HG03520 (cell line): ENCODE measurements at regions not wholly inside any gene's neighbourhood (a gene's known extent, or its start where the extent isn't known, plus 50 kb on each side); places are given as distances from the start of the nearest gene placed in this dataset.
"Not testable (repeated sequence)": the region's sequence is repeated elsewhere in the genome, so short reads cannot be mapped to it uniquely, and the experiment has no call there.

Experiments
- ATAC-seq: cut with Tn5 transposase; IDR thresholded peaks from one replicate; pipeline ENCODE4 v1.9.1; 2021; ENCODE audit warnings: mild to moderate bottlenecking, moderate library complexity; ENCODE audit not compliant: unreplicated experiment

DNA sequence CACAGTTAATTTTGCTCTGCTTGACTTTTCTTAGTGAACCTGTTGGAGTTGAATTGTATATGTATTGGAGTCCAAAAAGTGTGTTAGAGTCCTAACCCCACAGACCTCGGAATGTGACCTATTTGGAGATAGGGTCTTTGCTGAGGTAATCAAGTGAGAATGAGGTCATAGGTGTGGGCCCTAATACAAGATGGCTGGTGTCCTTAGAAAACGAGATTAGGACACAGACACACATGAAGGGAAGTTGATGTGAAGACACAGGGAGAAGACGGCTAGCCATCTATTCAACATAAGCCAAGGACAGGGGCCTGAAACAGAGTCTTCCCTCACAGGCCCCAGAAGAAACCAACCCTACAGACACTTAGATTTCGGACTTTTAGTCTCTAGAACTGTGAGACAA lies 260.6 kb upstream of the NEBL start:
- no peak for ATAC-seq

DNA sequence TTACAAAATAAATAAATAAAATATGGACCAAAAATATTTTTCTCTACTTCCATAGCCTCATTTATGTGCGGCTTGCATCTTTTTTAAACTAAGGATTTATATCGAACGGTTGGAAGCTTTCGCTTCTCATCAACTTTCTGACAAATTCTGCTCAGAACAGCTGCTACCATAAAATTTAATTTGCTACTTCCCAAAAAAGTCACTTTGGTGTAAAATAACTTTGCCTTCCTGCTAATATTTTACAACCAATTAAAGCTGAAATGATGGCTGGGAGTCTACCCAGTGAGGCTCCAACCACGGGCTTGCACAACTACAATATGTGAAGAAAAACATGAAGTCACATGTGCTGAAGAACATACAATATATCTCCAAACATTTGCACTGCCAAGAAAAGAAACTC lies 253.1 kb upstream of the NEBL start:
- no peak for ATAC-seq

DNA sequence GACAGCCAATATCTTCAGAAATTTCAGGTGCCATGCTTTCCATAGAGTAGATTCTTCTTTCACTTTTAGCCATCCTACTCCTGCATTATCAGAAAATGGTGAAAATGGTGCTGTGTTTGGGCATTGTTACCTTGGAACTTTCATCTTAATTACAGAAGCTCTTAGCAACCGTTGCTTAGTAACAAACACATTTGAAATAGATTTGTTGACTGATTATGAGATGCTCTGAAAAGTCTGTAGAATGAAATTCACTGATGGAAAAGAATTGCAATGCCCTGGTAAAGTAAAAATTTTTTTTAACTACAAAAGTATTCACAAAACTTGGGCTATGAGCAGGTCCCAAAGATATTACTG lies 249.3 kb upstream of the NEBL start:
- no peak for ATAC-seq

DNA sequence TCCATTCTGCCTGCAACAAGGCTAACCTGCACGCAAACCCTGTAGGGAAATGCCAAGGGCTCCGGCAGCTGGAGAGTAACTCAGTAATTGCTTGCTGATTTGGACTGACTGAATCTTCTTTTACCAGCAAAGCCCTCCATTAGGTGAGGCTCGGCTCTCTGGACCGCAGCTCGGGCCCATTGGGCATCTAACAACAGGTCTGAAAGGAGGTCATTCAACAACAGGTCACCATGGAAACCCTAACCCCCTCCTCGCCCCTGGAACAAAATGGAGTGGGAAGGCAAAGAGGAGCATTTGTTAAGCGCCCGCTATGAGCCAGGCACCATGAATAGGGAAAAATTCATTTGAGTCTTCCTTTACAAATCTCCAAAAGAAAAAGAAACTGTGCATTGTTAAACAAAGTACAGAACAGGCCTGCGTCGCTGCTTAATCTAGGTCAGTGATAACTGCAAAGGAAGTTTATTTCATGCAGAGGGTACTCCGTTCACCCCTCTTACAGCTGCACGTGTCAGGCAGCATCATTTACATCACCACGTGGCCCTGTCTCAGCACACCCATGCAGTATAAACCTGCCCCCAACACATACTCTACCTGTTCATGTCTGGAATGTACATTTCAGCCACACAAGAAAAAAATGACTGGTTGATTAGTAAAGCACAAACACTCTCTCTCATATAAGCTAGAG lies 248.8 kb upstream of the NEBL start:
- no peak for ATAC-seq

DNA sequence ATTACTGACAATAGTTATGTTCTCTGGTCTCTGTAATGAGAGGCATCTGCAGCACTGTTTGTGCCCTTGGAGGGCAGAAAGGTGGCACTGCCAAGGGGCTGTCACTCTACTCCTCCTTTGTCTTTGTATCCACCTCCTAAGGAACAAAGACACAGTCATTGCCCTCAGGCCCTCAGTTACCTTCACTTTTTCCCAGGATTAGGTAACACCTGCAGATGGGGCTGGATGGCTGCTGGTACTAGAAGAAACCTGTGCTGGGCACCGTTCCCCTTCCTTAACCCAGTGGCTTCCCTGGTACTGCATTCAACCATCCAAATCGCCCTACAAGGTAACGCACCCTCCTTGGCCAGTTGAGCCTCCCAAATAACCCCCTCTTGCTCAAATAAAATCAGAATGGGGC lies 246.9 kb upstream of the NEBL start:
- ATAC-seq = no peak

DNA sequence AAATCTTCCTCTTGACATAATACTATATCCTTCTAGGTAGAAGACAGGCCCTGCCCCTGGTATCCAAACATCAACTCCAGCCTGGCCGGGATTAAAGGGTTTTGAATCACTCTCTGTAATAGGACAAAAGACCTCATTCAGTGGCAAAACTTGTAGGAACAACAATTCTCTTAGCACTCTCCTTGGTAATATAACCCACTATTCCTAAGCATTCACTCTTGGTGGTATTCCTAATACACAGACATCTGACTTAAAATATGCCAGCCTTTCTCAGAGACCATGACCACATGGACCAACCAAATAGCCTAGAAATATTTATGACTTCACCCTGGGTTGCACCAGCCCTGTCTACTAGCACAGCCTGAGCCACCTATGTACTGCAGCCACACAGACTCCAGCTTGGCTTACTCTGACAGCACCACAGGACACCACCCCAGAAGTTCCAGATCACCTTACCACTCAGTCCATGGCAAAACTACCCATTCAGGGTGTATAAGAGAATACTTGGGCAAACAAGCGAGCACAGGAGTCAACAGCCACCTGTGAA lies 244.9 kb upstream of the NEBL start:
- ATAC-seq = no peak

DNA sequence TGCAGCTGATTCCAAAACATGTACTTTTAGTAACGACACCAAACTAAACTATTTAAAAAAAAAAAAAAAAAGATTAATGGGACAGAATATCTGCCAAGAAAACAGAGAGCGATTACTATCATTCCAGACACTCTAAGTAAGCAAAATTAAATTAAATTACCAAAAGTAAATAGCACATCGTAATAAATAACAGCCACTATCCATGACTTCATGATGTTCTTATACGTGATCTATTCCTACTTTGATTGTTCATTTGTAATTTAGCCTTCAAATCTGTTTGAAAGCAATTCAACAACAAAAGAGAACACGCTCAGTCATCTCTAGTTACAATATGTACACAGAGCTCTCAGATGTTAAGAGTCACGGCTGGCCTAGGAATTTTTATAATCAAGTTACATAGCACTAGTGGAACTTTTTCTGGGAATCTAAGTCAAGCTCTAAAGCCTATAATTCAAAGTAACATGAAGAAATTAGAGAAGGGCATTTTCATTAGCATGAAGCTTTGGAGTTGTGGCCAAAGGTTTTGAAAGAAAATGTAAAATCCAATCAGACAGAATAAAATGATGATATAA lies 241.7 kb upstream of the NEBL start:
- no peak for ATAC-seq

DNA sequence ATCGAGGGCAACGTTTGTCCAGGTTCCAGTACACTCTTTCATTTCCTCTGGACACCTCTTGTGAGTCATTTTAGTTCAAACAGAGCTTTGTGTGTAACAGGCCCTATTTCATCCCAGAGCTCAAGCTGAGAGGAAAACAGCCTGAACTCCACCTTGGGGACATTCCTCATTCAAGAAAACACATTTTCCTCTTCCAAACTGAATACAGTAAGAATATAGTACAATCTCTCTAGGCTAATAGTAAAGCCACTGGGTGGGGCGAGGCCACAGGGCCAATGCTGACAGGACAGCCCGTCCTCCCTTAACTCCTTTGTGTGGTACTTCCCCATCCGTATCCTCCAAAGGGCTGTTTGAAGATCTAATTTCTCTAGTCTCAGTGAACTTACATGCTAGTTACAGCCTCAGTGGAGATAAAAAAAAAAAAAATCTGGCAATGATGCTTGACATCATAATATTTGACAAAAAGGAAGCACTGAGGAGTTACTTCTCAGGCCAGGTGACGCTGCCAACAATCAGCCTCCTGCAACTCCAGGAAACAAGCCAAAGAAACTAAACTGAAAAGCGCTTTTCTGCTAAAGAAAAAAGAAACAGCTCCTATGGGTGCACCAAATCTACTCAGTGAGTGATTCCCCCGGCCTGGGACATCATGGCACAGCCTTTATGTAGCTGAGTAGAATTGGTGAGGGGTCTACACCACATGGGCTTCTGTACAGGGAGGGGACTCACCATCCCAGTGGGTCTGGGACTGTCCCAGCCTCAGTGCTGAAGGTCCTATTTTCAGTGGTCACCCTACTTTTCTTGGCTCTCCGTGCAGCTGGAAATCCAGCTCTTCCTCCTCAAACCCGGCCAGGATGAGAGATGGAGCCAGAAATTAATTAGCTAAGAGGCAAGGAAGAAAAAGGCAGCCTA lies 238.2 kb upstream of the NEBL start:
- no peak for ATAC-seq

DNA sequence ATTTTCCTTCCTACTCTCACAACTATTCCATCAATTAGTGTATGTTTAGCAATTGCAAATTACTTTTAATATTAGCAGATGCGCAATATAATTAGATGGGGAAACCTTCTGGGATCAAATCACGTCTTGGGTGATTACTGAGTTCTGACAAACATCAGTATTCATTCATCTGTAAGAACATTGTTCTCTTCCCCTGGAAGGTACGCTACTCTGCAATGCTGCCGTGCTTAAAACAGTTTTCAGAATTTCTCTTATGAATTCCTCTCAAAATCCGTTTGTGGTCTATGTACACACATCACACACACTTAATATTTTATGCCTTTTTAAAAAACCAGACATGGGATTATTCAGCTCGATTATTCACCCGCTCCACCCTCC lies 237.5 kb upstream of the NEBL start:
- no peak for ATAC-seq

DNA sequence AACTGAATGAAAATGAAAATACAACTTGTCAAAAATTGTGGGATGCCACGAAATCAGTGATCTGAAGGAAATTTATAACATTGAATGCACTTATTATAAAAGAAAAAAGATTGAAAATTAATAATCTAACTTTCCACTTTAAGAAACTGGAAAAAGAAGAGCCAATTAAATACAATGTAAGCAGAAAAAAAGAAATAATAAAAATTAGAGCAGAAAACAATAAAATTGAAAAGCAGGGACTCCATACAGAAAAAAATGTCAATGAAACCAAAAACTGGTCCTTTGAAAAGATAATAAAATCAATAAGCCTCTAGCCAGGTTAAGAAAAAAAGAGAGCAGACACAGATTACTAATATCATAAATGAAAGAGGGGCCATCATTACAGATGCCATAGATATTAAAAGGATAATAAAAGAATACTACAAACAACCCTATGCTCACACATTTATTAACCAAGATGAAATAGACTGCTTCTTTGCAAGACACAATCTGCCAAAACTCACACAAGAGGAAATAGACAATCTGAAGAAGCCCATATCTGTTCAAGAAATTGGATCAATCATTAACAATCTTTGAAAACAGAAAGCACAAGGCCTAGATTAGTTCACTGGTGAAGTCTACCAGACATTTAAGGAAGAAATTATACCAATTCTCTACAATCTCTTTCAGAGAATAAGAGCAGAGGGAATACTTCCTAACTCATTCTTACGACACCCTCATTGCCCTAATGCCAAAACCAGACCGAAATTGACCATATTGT lies 233.8 kb upstream of the NEBL start:
- ATAC-seq = no peak

DNA sequence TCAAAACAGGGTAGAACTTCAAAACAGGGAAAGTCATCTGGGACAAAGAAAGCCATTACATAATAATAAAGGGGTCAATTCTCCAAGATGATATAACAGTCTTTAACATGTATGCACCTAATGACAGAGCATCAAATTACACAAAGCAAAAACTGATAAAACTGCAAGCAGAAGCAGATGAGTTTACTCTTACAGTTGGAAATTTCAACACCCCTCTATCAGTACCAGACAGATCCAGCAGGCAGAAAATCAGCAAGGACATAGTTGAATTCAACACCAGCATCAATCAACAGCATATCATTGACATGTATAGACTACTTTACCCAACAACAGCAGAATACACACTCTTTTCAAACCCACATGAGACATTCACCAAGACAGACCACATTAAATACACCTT lies 233.0 kb upstream of the NEBL start:
- ATAC-seq = no peak

DNA sequence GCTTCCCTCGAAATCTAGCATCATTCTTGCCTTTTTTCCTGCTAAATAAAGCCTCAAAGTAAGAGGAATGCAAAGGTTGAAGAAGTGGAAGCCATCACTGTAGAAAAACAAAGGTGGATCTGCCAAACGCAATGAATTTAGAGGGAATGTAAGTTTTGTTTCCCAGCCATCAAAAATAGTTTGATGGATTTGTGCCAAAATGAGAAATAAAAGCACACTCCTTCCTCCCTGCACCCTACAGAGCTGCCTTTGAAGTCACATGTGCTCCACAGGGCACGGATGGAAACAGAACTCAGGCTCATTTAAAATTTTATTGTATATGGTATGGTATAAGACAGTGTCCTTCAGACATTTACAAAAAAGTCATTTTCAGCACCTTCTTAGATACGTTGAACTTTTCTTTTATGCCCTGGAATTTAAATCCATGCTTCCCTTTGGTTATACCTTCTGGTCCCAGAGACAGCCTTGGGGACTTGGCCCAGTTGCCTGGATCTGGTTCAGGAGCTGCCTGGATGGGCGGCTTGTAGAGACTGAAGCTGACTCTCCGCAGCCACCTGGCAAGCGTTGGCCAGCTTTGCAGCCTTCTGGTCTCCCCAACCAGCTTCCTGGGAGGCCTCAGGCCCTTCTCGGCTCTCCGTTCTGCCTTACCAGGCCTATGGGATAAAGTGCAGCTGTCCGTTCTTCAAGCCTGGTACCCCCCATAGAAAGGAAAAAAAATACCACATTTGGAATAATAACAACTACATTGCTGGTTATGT lies 228.5 kb upstream of the NEBL start:
- no peak for ATAC-seq

DNA sequence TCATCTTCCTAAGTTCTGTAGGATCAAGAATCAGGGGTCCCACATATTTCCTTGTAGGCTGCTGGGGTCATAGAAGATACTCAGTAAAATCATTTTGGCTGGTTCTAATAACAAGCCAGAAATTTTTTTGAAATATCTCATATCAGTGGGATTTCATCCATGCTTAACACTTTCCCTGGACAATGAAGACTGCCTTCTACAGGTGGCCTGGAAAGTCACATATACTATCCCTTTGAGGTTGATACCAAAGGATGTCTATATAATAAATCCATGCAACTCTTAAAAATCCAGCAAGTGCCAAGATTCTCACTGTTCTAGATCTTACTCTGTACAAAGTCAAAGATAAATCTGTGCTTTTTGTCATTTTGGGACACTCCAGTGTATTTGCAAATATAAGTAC lies 225.8 kb upstream of the NEBL start:
- ATAC-seq = no peak

DNA sequence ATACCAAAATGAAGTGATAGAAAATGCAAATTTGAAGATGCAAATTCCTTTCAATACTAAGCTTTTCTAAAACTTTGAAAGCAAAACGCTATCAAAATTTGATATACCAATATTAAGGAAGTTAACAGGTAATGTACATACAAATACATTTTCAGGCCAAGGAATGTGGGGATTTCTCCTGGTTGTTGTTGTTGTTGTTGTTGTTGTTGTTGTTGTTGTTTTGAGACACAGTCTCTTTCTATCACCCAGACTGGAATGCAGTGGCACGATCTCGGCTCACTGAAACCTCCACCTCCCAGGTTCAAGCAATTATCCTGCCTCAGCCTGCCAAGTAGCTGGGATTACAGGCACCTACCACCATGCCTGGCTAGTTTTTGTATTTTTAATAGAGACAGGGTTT lies 224.7 kb upstream of the NEBL start:
- not testable (repeated sequence) for ATAC-seq

DNA sequence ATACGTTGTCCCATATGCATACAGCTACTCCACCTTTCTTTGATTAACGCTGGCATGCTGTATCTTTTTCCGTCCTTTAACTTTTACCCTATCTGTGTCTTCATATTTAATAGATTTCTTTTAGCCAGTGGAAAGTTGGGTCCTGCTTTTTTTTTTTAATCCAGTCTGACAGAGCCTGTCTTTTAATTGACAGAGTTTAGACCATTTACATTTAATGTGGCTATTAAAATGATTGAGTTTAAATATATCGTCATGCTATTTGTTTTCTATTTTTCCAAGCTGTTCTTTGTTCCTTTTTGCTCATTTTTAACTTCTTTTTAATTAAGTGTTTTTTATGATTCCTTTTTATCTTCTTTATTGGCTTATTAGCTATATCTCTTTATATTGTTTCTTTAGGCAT lies 217.6 kb upstream of the NEBL start:
- no peak for ATAC-seq

DNA sequence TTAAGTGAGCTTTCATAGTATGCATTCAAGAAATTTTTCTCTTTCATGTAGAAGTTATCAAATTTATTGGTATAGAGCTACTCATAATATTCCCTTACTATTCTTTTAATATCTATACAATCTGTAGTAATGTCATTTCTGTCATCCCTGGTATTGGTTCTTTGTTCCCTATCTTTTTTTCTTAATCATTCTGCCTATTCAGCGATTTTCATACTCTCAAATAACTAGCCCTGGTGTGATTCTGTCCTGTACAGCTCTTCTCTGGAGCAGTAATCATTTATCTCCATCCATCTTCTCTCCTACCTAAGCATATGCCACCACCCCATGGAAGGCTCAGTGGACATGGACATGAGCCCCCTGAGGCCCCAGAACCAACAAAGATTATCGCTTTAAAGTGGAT lies 213.2 kb upstream of the NEBL start:
- ATAC-seq = no peak

DNA sequence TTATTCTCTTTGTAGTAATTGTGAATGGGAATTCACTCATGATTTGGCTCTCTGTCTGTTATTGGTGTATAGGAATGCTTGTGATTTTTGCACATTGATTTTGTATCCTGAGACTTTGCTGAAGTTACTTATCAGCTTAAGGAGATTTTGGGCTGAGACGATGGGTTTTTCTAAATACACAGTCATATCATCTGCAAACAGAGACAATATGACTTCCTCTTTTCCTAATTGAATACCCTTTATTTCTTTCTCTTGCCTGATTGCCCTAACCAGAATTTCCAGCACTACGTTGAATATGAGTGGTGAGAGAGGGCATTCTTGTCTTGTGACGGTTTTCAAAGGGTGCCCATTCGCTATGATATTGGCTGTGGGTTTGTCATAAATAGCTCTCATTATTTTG lies 209.8 kb upstream of the NEBL start:
- ATAC-seq = not testable (repeated sequence)

DNA sequence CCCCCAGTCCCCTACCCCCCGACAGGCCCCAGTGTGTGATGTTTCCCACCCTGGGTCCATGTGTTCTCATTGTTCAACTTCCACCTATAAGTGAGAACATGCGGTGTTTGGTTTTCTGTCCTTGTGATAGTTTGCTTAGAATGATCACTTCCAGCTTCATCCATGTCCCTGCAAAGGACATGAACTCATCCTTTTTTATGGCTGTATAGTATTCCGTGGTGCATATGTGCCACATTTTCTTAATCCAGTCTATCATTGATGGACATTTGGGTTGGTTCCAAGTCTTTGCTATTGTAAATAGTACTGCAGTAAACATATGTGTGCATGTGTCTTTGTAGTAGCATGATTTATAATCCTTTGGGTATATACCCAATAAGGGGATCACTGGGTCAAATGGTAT lies 208.2 kb upstream of the NEBL start:
- not testable (repeated sequence) for ATAC-seq

DNA sequence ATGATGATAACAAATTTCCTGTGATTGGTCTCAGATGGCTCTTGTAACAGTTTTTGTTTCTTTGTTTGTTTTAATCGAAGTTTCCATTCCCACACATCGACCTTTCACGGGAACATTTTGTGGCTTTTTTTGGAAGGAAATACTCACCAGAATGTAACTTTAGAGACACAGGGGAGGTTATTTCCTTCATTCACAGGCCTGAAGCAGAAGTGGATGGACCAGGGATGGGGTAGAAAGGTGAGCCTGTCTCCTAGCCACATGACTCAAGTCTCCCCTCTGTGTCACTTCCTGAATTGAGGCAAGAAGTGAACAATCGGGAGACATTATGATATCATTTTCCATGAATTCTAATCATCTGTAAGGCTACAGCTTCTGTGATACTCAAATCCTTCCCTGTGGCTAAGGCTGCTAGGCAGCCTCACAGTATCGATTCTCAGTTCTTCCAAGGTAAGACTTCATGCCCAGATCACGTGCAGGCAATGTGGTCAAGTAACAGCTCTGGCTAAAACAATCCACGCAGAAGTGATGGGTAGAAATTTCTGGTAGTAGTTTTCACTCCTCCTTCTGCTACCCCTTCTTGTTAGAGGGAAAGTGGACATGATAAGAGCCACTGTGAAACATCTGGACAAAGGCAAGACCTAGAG lies 203.9 kb upstream of the NEBL start:
- ATAC-seq = no peak

DNA sequence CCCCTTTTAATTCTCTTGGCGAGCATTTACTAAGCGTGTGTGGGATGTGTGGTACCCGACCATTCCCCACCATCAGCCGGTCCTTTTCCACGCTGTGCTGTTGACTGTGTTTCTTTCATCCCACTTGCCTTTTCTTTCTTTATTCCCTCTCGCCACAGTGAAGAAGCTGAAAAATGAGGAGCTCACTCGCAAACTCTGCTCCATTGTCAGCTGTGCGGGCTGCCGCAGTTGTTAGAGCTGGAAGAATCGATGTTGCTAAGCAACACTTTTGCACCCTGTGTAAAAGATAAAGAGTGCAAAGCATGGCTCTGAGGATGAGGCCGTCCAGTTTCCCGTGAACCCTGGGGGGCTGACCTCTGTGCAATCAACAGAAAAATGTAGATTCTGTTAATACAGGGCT lies 203.1 kb upstream of the NEBL start:
- ATAC-seq = no peak
